Kasumi-1 (cell line): ENCODE measurements at regions not wholly inside any gene's neighbourhood (a gene's known extent, or its start where the extent isn't known, plus 50 kb on each side); places are given as distances from the start of the nearest gene placed in this dataset.
A peak's percentile ranks its signal among the peaks of the same experiment; 100 is the strongest.

Experiments used
- DNase-seq, 2 experiments: peaks; one replicate each; lab custom pipeline; 2025; lab: John Stamatoyannopoulos, UW

DNA sequence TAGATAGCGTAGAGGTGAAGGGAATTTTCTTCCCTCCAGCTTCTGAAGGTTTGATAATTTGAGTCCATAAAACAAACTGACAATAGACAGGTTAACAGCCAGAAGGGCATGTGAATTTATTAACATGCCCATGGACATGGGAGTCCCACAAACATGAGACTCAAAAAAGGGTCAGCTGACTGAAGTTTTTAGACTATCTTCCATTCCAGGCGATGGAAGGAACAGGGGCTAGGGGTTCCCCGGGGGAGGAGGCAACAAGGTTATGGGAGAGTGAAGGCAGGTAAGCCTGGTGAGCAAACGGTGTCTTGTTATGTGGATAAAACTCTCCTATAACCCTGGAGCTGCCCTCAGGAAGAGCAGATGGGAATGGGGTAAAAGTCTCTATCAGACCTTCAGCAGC lies 81.5 kb upstream of the SORBS2 start:
- DNase-seq, result no peak

GRCh38 chr4:185894481-185894880 lies 82.5 kb upstream of the SORBS2 start:
- no peak for DNase-seq

DNA sequence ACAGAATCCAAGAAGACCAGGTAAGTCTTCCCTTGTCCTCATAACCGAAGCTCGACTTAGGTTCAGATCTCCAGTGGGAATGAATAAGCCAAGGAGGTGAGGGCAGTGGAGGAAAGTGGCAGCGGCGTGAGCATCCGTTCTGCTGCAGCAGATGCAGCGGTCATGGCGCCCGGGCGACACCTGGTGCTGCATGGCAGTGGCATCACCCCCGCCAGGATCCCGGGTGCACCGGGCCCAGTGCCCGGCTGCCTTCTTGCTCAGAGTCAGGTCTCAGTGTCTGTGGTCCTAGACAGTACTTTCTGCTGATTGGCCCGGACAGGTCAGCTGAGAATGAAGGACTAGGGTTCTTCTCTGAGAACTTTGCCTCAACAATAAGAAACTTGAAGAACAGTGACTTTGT lies 83.4 kb upstream of the SORBS2 start:
- no peak for DNase-seq

GRCh38 chr4:185895866-185896265 lies 83.9 kb upstream of the SORBS2 start:
- no peak for DNase-seq

DNA sequence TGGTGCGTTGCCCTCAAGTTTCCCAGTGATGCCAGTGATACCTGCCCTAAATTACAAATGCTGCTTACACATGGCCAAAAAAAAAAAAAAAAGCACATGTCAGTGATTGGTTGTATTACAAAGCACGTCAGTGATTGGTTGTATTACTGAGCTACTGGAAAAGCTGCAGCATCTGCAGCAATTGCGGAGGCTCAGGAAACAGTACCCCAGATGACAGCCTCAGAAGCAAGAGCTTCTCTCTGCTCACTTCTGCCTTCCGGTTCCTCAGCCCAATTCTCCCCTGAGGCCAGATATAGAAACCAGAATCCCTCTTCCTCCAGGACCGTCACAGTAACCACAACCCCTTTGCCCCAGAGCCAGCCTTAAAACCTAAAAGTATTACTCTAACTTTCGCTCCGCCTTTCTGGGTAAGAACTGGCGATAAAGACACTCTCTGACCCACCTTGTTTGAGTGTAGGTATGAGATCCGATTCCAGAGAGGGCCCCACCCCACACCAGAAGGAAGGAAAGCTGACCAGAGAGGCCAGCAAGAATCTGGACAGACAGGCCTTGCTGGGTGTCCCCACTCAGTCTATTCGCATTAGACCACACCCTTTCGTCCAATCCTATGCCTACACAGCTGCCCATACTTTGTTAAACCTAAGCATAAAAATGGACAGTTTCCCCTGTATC lies 85.0 kb upstream of the SORBS2 start:
- DNase-seq, result peak; percentile 87 to 88

DNA sequence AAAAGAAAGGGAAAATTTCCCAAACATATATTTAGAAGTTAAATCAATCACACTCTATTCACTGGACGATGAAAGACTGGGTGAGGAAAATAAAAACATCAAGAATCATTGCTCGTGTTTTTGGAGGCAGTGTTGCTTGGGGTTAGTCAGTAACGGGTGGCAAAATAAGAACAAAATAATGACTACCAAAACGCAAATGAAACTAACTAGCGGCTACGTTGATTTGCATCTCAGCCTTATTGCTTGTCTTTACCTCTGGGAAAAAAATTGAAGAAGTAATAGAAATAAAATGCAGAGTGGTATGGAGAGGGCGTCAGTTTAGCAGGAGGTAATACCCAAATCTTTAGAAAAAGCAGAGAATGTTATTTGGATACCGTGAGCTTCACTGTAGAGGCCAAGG lies 86.4 kb upstream of the SORBS2 start:
- no peak for DNase-seq

DNA sequence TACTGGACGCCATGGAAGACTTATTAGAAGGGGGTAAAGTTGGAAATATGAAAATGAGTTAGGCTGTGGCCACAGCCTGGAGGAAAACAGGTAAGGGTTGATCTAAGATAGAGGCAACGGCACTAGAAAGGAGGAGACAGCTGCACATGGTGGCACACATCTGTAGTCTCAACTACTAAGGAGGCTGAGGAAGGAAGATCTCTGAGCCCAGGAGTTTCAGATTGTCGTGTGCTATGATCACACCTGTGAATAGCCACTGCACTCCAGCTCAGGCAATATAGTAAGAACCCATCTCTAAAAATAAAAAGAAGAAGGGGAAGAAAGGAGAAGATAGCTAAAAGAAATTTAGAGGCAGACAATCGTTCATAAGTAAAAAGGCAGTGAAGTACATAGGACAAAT lies 87.8 kb upstream of the SORBS2 start:
- no peak for DNase-seq

- DNase-seq, result no peak
These were observed 90.7 kb upstream of the SORBS2 start for GRCh38 chr4:185902654-185903053.

DNA sequence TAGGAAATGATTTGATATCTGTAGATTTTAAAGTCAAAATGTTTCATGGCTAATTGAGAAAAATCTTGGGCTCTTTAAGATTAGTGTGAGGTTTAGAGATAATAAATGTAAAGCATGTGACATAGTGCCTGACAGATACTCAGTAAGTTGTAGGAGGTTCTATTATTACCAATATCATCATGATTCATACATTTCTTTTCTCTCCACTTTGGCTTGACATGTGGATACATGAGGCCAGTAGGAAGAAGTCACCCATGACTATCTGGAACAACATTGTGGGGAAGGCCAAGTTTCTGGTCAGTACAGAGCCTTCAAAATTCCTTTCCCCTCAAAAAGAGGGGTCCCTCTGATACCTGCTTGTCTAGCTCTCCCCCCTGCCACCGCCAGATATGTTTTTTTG lies 91.2 kb upstream of the SORBS2 start:
- no peak for DNase-seq

DNA sequence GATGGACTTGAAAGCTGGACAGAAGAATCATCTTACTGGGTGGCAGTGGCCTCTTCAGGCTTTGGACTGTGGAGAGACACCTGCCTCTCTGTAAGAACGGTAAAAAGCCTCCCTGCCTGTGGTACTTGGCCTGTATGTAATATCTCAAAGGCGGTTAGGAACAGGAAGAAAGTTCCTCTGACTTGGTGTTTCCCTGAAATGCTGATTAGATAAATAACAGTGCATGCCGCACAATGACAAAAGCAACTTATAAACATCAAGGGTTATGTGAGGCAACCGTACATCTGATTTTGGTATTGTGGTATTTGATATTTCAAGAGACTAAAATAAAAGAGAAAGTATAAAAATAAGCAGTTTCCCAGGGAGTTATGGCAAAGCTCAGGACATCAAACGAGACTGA lies 92.4 kb upstream of the SORBS2 start:
- no peak for DNase-seq

DNA sequence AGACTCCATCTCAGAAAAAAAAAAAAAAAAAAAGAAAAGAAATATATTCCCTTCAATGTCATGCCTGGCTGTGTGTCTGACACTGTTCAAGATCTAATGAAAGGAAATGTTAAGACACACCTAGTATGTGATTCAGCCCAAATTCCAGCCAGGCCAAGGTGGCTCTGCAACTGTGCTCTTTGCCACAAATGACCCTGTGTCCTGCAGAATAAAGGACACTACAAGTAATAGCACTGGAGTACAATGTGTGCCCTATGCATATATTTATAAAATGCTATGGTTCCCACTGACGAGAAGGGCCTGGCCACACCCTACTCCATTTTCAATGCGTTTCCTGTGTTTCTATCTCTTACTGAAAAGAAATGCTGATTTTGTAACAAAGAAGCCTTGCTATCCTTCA lies 98.0 kb upstream of the SORBS2 start:
- DNase-seq, result no peak

GRCh38 chr4:185911556-185912064 lies 99.6 kb upstream of the SORBS2 start:
- no peak for DNase-seq

DNA sequence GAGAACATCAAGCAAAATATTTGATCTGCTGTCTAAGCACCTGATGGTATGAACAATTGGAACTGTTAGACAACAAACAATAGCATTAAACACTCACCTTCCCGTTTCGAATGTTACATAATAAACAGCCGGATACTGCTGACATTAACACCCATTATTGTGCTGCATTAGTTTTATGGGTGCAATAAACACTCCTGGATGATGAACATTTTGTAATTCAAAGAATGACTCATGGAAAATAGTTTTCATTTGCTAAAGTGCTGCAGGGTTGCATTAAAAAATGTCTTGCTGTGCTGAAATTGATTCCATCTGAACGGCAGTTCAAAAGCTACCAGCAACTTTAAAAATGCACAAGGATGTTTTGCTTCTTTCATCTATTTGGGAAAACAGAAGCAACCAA lies 100.8 kb upstream of the SORBS2 start:
- DNase-seq, result no peak

DNA sequence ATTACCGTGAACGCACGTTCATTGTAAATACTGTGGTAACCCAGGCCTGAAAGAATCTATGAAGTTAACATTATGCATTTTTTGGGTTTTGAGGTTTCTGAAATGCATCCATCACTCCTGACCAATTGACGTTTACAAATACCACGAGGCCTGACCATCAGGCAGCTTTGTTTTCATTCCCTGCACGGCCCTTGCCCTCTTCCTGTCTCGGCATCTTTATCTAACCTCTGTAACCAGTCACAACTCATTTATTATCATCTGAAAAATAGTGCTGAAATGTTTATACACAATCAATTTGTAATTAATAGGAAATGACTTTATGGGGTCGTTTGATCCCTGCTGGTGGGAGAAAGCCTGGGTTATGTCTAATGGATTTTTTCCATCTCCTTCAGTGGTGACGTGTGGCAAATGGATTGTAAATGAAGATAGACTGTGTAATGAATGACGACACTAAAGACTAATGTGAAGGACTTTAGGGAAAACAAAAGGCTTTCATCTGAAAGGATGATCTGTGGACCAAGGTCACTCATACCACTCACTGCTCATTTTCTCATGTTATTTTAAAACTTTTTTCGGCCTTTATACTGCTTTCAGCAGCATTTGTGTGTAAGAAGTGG lies 102.7 kb upstream of the SORBS2 start:
- DNase-seq, result no peak

DNA sequence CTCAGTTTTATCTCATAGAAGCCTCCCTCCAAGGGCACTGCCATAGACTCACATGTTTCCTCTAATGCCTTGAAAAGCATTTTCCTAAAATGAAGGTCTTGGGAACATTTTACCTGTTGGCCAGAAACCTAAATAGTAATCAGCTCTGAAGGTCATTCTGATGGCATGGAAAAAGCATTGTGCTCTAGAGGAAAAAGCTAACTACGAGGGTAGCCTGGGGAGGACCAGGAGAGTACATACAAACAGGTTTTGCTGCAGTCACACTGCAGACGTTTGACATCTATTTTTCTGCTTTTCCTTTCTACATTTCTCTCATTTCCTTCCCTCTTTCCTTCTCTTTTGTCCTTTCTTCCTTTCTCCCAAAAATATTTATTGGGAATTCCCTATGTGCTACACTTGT lies 103.3 kb upstream of the SORBS2 start:
- no peak for DNase-seq

- DNase-seq, result no peak
These were observed 103.8 kb upstream of the SORBS2 start for GRCh38 chr4:185915817-185916216.

DNA sequence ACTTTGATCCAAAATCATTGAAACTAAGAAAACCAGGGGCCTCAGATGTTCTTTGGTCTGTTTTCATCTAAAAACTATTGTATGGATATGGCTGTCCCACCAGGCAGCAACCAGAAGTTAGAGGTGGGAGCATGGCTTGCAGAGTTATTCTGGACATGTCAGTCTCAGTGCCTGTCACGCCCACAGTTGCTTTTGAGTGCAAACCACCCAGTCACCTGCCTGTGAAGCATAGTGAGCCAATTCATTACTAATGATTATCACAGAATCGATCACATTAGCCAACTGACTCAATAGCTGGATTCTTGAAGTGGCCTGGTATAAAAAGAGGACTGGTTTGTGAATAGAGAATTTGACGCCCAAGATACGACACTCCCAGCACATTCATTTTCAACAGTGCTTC lies 104.2 kb upstream of the SORBS2 start:
- no peak for DNase-seq

DNA sequence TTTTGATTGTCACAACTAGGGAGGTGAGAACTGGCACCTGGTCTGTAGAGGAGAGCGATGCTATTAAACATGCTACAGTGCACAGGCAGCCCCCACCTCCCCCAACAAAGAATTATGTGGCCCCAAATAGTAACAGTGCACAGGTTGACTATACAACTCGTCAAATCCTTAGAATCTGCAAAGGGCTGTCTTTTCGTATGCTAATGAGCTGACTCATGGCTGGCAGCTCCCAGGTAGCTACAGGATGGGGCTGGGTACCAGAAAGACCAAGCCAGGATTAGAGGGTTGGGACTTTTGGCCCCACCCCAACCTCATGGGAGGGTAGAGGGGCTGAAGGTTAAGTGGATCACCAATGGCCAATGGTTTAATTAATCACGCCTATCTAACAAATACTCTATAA lies 104.7 kb upstream of the SORBS2 start:
- DNase-seq, result no peak

GRCh38 chr4:185919107-185919506 lies 107.1 kb upstream of the SORBS2 start:
- DNase-seq, result no peak

DNA sequence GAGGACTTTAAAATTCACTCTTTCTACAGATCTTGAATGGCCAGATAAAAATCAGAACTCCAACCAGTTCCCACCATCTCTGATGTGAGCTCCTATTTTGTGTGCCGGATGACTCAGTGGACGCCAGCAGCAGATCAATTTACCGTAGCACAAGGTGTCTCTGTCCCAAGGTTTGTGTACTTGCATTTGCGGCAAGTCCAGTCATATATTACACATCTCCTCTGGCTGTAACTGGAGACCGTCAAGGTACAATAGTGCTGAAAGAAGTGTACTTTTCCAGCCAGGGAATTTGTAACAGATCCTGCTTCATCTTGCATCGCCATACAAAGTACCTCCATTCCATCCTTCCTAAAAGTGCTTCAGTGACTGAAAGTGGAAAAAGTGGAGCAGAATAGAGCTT lies 108.2 kb upstream of the SORBS2 start:
- no peak for DNase-seq

GRCh38 chr4:185920691-185921260 lies 108.8 kb upstream of the SORBS2 start:
- DNase-seq, result no peak

DNA sequence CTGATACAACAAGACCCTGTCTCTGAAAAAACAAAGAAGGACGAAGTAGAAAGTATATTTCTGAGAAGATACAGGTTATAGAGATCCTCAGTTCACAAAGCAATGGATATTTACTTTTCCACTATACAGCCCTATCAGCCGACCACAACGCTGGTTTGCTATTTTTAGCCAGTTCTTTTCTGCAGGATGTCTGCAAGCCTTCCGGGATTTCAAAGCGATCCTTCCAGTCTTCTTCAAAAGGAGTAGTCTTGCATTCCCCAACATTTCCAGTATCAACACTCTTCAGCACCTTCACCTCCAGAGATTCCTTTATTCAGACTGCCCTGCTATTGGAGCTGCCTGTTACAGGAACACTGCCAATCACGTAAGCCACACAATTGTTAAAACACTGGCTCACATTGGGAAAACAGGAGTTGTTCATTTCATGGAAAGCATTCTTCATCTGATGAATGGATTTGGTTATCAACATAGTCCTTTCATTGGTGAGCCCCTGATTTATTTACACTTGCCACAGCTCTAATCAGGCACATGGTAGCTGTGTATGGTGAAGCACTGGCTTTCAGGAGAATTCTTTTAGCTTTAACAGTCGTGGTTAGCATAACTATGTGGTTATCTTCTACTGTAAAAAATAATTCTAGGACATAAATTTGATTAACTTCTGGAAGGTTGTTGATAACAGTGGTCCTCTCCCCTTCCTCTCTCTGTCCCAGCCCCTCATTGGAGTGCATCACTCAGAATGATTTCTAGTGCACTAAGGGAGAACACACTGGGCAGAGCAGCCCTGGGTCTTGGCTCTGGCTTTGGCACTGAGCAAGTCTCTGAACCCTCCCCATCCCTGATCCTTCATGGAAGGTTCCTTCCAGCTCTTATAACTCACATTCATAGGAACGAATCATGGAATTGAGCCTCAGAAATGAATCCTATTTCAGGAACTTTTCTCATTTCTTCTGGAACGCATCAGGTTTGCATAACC lies 109.9 kb upstream of the SORBS2 start:
- no peak for DNase-seq
